Omental fat pad (tissue), 3 donors: ENCODE measurements at regions not wholly inside any gene's neighbourhood (a gene's known extent, or its start where the extent isn't known, plus 50 kb on each side); places are given as distances from the start of the nearest gene placed in this dataset.

ENCODE experiments used
- ATAC-seq: fragments of 150-250 bp; one replicate; pipeline ENCODE4 v1.9.1; 2016; ENCODE audit warnings: mild to moderate bottlenecking, moderate library complexity; ENCODE audit not compliant: low FRiP score
- DNase-seq: peaks from one replicate; pipeline ENCODE4 v3.0.0-alpha.2; 2019; ENCODE audit warnings: low spot score
- TF ChIP-seq, protein P1 (sequence below), 3 donors: fragments of 450-650 bp; IDR thresholded peaks; one replicate each; pipeline ENCODE4 v1.5.1; 2016 to 2017; ENCODE audit warnings: antibody characterized with exemption in 3 of 3, mild to moderate bottlenecking in 3 of 3, moderate library complexity in 2 of 3

DNA sequence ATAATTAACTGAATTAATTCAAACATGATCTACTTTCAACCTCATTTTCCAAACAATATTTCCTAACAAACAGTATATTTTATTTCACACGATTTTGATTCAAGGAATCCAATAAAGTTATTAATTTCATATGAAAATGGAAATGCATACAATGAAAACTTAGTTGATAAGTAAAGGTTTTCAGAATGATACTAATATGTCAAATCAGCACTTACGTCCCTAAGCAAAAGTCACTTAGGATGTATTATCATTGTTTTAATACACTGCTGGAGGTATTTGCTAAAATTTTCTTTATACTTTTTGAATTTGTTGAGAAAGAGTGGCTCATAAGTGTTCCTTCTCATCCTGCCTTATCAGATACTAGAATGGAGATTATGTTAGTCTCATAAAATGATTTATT is 266.8 kb upstream of the PUDP start:
- DNase-seq = no peak
- TF ChIP-seq, protein P1, sequence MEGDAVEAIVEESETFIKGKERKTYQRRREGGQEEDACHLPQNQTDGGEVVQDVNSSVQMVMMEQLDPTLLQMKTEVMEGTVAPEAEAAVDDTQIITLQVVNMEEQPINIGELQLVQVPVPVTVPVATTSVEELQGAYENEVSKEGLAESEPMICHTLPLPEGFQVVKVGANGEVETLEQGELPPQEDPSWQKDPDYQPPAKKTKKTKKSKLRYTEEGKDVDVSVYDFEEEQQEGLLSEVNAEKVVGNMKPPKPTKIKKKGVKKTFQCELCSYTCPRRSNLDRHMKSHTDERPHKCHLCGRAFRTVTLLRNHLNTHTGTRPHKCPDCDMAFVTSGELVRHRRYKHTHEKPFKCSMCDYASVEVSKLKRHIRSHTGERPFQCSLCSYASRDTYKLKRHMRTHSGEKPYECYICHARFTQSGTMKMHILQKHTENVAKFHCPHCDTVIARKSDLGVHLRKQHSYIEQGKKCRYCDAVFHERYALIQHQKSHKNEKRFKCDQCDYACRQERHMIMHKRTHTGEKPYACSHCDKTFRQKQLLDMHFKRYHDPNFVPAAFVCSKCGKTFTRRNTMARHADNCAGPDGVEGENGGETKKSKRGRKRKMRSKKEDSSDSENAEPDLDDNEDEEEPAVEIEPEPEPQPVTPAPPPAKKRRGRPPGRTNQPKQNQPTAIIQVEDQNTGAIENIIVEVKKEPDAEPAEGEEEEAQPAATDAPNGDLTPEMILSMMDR (IDR thresholded peaks at IDR 0.05) = no peak
- ATAC-seq = no peak

DNA sequence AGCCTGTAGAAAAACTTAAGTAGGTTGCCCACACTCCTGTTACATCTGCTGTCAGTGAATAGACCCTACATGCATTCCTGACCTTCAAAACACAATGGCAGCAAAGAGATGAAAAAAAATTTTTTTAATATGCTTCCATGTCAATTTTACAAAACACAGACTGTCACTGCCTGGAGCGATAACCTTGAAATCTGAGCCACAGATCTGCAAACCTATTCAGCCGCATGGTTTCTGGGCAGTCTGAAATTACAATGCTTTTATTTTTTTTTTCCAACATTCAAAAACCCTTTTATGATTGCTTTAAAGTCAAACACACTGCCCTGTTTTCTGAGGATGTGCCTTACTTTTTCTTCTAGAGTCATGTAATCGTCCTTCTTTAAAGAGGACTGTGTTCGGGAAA is 264.9 kb upstream of the PUDP start:
- DNase-seq (no peak), ATAC-seq (no peak)
- TF ChIP-seq, protein P1 (IDR thresholded peaks at IDR 0.05) = no peak

DNA sequence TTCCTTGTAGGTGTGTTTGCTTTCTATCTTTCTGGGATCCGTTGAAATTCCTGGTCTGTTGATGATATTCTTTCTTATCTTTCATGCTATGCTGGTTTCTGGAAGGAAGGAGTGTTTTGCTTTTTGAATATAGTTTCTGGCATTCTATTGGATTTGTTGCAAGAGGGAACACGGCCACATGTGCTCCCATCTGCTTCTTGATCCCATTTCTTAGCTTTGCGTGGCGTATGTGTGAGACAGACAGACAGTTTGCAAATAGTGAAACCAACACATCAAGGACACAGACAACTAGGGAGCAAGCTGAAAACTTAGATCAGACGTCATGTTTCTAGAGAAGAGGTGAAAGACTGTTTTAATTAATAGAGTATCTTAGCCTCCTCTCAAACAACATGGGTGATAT is 261.9 kb upstream of the PUDP start:
- no peak for ATAC-seq
- DNase-seq = no peak
- TF ChIP-seq, protein P1 (IDR thresholded peaks at IDR 0.05) = no peak

DNA sequence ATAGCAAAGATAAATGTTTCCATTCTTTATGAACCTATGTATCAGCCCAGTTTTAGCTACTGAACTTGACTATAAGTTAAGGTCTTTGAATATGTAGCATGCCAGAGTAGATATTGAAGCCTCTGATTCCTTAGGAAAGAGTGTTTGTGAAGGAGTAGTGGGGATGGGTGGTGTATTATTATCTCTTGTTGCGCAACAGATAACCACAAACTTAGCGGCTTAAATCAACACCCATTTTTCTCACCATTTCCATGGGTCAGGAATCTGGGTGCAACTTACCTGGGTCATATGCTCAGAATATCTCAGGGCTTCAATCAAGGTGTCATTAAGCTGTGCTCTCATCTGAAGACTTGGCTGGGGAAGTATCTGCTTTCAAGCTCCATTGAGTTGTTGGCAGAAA is 251.4 kb upstream of the PUDP start:
- TF ChIP-seq, protein P1 (IDR thresholded peaks at IDR 0.05) = no peak
- ATAC-seq = no peak
- no peak for DNase-seq

DNA sequence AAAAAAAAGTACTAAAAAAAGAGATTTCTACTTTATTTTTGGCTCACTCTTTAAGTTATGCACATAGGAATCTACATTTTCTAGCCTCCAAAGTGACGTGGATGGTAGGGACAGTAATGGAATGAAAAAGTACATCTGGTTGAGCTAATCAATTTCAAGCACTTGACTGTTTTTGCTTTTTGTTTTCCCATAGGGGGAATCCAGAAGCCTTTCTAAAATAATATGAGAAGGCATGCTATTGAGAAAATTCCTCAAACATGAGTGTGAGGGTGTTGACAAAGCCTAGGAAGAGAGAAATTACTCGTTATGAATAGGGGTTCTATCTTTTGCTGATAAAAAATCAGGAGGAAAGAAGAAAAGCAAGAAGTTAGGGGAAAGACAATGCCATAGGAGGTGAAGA is 242.5 kb upstream of the PUDP start:
- no peak for DNase-seq
- TF ChIP-seq, protein P1 (IDR thresholded peaks at IDR 0.05) = no peak

DNA sequence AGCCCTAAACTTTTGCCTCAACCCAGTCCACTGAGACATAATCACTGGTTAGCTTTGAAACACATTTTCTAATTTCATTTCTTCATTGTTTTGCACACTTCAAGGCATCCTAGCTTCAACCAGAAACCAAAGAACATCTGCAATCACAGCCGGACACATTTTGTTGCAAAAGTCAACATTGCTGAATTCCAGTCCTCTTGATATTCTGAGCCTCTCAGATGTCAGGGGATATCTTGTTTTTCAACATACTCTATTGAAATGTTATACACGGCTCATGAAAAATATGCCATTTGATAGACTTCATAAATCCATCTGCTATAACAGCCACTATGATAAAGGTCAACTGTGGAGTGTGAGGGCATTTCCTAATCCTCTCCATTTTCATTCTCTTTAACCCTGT is 241.6 kb upstream of the PUDP start:
- DNase-seq (no peak), ATAC-seq (no peak)
- TF ChIP-seq, protein P1 (IDR thresholded peaks at IDR 0.05) = no peak

More for the DNA sequence above, 242.5 kb upstream of the PUDP start:
- ATAC-seq = no peak

DNA sequence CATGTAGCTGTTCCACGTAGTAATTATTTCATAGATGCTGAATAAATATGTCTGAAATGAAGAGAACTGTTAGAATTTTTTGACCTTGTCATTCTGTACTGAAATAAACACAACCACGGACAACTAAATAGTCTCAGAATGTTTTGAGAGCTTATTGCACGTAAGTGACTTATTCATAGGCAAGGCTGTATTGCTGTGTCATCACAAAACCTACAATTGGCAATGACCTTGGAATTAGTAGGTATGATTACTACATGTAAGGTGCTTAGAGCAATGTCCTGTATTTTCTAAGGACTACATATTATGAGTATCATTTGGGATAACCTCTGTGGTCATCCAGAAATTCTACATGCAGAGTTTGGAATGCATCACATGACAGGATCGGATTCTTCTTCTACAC is 237.2 kb upstream of the PUDP start:
- TF ChIP-seq, protein P1 (IDR thresholded peaks at IDR 0.05) = no peak
- ATAC-seq = no peak
- no peak for DNase-seq
